ENCODE measurements at regions not wholly inside any gene's neighbourhood (a gene's known extent, or its start where the extent isn't known, plus 50 kb on each side); places are given as distances from the start of the nearest gene placed in this dataset.

DNA sequence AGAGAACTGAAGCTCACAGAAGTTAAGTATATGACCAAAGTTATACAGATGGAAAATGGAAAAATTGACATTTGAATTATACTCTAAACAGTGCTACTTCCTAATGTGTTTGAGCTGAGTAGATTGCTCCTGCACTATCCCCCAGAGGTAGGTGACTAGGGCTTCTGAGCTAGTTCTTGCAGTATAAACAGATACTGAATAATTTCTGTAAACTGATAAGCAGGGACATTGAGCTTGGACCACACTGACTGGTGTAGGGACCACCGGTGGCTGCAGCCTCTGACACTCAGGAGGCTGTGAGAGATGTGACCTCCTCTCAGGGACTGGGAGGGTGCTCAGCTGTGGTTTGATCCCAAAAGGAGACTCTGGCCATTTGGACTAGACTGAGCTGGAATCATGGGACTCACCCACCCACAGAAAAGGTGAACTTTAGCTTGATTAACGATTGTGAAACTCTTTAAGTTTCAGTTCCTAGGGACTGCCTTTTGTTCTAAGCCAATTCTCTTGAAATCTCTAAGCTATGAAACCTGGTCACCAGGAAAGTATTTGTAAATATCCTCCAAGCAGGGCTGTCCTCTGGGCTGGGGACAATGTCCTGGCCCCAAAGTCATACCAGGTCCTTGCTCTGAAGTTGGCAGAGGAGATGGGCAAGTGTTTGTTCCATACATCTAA lies 291.5 kb downstream of the SEC61B start:
- TF ChIP-seq, protein P1, sequence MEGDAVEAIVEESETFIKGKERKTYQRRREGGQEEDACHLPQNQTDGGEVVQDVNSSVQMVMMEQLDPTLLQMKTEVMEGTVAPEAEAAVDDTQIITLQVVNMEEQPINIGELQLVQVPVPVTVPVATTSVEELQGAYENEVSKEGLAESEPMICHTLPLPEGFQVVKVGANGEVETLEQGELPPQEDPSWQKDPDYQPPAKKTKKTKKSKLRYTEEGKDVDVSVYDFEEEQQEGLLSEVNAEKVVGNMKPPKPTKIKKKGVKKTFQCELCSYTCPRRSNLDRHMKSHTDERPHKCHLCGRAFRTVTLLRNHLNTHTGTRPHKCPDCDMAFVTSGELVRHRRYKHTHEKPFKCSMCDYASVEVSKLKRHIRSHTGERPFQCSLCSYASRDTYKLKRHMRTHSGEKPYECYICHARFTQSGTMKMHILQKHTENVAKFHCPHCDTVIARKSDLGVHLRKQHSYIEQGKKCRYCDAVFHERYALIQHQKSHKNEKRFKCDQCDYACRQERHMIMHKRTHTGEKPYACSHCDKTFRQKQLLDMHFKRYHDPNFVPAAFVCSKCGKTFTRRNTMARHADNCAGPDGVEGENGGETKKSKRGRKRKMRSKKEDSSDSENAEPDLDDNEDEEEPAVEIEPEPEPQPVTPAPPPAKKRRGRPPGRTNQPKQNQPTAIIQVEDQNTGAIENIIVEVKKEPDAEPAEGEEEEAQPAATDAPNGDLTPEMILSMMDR (IDR thresholded peaks at IDR 0.05) = no peak
- TF ChIP-seq POLR2AphosphoS5 (IDR thresholded peaks at IDR 0.05) = no peak
